Esophagus (tissue), 2 donors: ENCODE measurements at regions not wholly inside any gene's neighbourhood (a gene's known extent, or its start where the extent isn't known, plus 50 kb on each side); places are given as distances from the start of the nearest gene placed in this dataset.

Experiments used
- H3K27ac ChIP-seq, 2 donors: one replicate each; pipeline ENCODE4 v1.5.1; 2013; ENCODE audit warnings: low read depth in 2 of 2, mild to moderate bottlenecking in 2 of 2, inconsistent platforms in 1 of 2, low read length in 1 of 2, moderate library complexity in 1 of 2
- H3K27me3 ChIP-seq, 2 donors: one replicate each; pipeline ENCODE4 v1.6.1; 2013; ENCODE audit warnings: low read length in 2 of 2, control low read depth in 1 of 2, mild to moderate bottlenecking in 1 of 2; ENCODE audit not compliant: insufficient read depth in 2 of 2, control insufficient read depth in 1 of 2
- H3K36me3 ChIP-seq, 2 donors: one replicate each; pipeline ENCODE4 v1.6.1; 2013; ENCODE audit warnings: low read length in 1 of 2; ENCODE audit not compliant: control insufficient read depth in 2 of 2, insufficient read depth in 2 of 2
- H3K4me1 ChIP-seq, 2 donors: one replicate each; pipeline ENCODE4 v1.6.1; 2013; ENCODE audit warnings: low read length in 1 of 2; ENCODE audit not compliant: control insufficient read depth in 2 of 2, insufficient read depth in 2 of 2
- H3K4me3 ChIP-seq, 2 donors: one replicate each; pipeline ENCODE4 v1.5.1; 2013; ENCODE audit warnings: low read length in 2 of 2, mild to moderate bottlenecking in 2 of 2, low read depth in 1 of 2, moderate library complexity in 1 of 2
- H3K9me3 ChIP-seq, 2 donors: one replicate each; pipeline ENCODE4 v1.6.1; 2013; ENCODE audit warnings: mild to moderate bottlenecking in 2 of 2, low read depth in 1 of 2, low read length in 1 of 2, moderate library complexity in 1 of 2; ENCODE audit not compliant: control insufficient read depth in 2 of 2, insufficient read depth in 1 of 2
- WGBS, 2 donors: extraction: QIAGEN DNeasy Blood & Tissue Kit; methylation state at CpG; one replicate each; pipeline ENCODE4 v1.1.7; 2013; 5-methylcytosine and 5-hydroxymethylcytosine counted together
- donor health status: healthy with polysubstance abuse.
- donor health status: Bipolar disorder and iron deficiency.

DNA sequence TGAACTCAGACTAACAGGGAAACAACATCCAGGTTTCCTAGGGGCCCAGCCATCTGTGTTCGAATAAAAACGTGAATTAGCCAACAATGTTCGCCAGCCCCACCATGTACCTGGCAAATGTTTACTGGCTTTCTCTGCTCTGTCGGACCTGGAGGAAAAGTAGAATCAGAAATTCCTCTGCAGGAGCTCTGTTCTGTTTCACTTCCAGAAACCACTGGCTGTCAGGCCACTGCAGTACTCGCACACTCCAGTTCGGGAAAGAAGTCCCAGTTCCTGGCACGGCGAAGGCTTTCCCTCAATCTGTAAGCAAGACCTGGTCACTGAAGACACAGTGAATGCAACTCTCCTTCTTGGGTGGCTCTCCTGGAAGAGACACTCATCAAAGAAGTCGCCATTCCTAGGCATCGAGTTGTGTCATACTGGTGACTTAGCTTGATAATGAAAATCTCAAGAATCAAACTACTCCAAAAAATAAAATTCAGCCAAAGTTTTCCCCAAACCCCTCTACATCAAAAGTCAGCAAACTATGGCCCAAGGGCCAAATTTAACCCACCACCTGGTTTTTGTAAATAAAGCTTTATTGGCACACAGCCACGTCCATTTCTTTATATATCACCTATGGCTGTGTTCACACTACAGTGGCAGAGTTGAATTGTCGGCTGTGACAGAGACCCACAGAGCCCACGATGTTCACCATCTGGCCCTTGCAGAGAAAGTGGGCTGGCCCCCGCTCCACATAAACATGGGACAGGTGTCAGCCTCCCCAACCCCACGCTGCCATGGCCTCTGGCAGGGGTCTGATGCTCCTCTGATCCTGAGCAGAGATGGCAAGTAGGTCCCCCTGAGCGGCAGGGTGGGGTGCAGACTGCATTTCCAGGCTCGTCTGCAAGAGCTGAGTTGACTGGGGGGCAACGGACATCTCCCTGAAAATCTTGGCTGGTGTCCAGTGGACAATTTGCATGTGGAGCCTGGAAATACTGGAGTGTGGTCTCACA is 189.2 kb upstream of the DIO3 start:
- Histone ChIP-seq H3K27me3 (no peaks in the 10 kb centered on the region), H3K27ac (no peak overlapping the region), H3K9me3 (no peaks in the 10 kb centered on the region), H3K4me3 (no peak overlapping the region), H3K4me1 (no peaks in the 10 kb centered on the region), H3K36me3 (no peaks in the 10 kb centered on the region)
- WGBS, 2 donors: 81% methylated on average over 18 of the region's 18 CpGs

DNA sequence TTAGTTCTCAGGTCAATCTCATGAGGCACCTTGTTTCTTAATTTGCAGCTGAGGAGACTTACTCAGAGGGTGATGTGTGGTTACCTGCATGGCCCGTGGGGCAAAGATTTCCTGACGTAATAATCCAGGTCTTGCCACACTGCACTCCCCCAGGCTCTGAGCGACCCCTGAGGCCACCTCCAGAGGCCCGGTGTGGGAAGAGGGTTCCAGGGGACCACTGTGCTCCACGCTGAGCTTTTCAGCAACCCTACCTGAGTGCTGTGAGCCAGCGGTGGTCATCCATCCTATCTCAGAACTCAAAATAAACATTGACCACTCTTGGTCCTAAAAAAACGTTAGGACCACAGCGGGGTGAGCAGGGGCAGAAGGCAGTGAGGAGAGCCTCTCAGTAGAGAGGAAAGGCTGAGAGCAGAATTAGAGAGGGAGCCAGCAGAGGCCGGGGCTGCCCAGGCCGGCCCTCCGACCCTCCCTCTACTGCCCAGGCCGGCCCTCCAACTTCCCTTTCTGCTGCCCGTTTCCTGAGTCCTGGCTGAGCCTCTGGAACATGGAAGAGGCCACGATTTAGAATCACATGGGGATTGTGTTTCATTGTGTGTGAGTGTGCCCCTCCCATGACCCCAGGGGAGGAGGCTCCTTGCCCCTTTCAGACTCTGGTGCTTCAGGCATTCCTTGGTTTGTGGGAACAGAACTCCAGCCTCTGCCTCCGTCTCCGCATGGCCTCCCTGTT is 188.2 kb upstream of the DIO3 start:
- H3K36me3 ChIP-seq: no peaks in the 10 kb centered on the region
- no peak overlapping the region for H3K4me3 ChIP-seq
- H3K27ac ChIP-seq: no peak overlapping the region
- no peaks in the 10 kb centered on the region for H3K27me3 ChIP-seq
- H3K9me3 ChIP-seq: no peaks in the 10 kb centered on the region
- H3K4me1 ChIP-seq: no peaks in the 10 kb centered on the region
- WGBS, 2 donors: 69 to 71% methylated on average over 16 of the region's 16 CpGs

DNA sequence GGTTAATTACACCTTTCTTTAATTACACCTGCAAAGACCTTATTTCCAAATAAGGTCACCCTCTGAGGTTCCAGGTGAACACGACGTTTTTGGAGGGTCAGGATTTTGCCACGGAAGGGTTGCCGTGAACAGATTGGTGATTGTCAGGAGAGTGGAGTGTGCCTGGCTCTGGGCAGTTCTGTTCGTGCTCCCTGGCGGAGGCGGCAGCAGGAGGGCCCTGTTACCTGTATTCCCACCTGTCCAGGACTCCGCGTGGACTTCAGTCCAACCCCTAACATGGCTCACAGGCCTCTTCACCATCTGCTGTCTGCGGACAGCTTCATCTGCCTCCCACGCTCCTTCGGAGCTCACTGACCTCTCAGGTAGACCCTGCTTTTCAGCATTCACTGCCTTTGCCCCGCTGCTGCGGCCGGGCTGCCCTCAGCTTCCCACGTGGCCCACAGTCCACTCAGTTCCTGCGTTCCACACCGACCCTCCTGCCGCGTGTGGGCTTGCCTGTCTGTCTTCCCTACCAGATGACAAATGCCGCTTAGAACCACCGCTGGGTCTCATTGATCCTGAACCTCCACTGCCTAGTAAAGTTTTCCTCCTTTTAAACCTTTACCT is 187.5 kb upstream of the DIO3 start:
- no peak overlapping the region for H3K27ac ChIP-seq
- no peaks in the 10 kb centered on the region for H3K36me3 ChIP-seq
- H3K4me1 ChIP-seq: no peaks in the 10 kb centered on the region
- no peak overlapping the region for H3K4me3 ChIP-seq
- H3K9me3 ChIP-seq: no peaks in the 10 kb centered on the region
- H3K27me3 ChIP-seq: no peaks in the 10 kb centered on the region
- WGBS, 2 donors: 89 to 91% methylated on average over 22 of the region's 22 CpGs

DNA sequence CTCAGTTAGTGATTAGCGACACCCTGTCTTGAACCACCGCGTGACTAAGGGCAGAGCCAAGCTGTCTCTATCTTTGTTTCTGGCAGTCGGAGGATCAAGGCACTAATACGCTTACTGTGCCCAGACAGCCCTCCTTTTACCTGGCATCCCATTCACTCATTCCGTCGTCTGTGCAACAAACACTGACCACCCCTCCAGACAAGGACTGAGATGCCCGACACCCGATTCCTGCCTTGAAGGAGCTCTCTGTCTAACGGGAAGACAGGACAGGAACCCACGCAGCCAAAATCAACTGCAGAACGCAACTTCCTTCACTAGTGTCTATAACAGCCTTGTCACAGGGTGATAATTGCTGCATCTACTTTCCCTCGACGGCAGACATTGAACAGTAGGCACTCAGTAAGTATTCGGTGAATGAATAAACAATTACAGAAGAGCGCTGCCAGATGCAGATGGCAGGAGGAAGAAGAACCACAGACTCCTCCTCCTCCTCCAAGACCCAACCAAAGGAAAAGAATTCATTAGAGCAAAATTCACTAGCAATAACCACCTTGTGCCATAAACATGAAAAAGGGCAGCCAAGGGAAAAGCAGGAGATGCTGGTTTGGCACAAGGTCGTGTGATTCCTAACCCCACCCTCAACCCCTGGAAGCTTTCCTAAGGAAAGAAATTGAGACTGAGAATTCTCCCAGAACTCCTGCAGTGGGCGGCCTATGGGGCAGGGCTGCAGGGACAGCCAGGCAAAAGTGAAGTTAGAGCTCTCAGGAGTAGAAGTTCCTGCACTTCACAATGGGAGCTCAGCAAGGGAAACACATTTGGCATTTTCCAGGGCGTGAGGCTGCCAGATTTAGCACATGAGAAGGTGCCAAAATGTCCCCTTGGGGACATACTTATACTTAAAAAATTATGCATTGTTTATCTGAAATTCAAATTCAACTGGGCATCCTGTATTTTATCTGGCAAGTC is 186.6 kb upstream of the DIO3 start:
- no peaks in the 10 kb centered on the region for H3K36me3 ChIP-seq
- H3K9me3 ChIP-seq: no peaks in the 10 kb centered on the region
- no peak overlapping the region for H3K4me3 ChIP-seq
- WGBS, 2 donors: 74 to 75% methylated on average over 19 of the region's 19 CpGs
- H3K4me1 ChIP-seq: no peaks in the 10 kb centered on the region
- H3K27ac ChIP-seq: no peak overlapping the region
- no peaks in the 10 kb centered on the region for H3K27me3 ChIP-seq

DNA sequence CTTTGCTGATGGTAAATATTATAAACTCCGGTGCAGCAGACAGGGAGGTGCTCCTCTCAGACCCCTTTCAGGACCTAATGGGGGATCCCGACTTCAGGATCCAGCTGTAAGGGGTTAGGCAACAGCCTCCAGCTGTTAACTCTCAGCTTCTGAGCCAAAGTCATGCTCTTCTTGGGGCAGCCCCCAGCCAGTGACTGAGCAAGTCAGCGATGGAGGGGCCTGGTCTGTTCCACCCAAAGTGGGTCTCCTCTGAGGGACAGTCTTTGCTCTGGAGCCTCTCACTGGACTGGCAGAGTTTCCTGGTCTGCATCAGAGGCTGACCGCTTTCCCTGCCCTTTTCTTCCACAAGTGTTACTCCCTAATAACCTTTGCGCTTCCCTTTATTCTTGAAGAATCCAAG is 184.2 kb upstream of the DIO3 start:
- H3K36me3 ChIP-seq: no peaks in the 10 kb centered on the region
- WGBS, 2 donors: 66% methylated on average over 5 of the region's 5 CpGs
- H3K4me1 ChIP-seq: no peaks in the 10 kb centered on the region
- H3K27me3 ChIP-seq: no peaks in the 10 kb centered on the region
- no peak overlapping the region for H3K4me3 ChIP-seq
- H3K27ac ChIP-seq: no peak overlapping the region
- H3K9me3 ChIP-seq: no peaks in the 10 kb centered on the region

DNA sequence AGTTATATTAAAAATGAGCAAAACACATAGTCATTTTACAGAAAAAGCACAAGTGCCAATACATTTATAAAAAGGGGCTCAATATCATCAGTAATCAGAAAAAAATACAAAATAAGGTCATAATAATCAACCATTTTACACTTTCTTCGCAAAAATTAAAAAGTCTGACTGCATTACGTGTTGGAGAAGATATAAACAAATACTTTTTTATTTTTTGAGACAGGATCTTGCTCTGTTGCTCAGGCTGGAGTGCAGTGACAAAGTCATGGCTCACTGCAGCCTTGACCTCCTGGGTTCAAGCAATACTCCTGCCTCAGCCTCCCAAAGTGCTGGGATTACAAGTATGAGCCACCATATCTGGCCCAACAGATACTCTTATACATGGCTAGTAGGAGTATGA is 181.5 kb upstream of the DIO3 start:
- H3K9me3 ChIP-seq: no peaks in the 10 kb centered on the region
- no peaks in the 10 kb centered on the region for H3K4me1 ChIP-seq
- no peak overlapping the region for H3K4me3 ChIP-seq
- no peaks in the 10 kb centered on the region for H3K36me3 ChIP-seq
- H3K27me3 ChIP-seq: no peaks in the 10 kb centered on the region
- H3K27ac ChIP-seq: no peak overlapping the region
- WGBS, 2 donors: 50 to 85% methylated on average over 2 of the region's 2 CpGs

DNA sequence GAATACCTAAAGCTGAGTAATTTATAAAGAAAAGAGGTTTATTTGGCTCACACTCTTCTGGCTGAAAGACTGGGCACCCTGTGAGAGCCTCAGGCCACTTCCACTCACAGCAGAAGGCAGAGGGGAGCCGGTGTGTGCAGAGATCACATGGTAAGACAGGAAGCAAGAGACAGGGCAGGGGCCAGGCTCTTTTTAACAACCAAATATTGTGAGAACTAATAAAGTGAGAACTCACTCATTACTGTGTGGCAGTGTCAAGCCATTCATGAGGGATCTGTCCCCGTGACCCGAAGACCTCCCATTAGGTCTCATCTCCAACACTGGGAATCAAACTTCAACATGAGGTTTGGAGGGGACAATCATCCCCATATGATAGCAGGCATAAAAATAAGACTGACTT is 180.8 kb upstream of the DIO3 start:
- no peaks in the 10 kb centered on the region for H3K27me3 ChIP-seq
- H3K9me3 ChIP-seq: no peaks in the 10 kb centered on the region
- no peaks in the 10 kb centered on the region for H3K36me3 ChIP-seq
- no peak overlapping the region for H3K4me3 ChIP-seq
- no peaks in the 10 kb centered on the region for H3K4me1 ChIP-seq
- H3K27ac ChIP-seq: no peak overlapping the region
- 78 to 85% methylated on average over 3 of the region's 3 CpGs for WGBS, 2 donors

DNA sequence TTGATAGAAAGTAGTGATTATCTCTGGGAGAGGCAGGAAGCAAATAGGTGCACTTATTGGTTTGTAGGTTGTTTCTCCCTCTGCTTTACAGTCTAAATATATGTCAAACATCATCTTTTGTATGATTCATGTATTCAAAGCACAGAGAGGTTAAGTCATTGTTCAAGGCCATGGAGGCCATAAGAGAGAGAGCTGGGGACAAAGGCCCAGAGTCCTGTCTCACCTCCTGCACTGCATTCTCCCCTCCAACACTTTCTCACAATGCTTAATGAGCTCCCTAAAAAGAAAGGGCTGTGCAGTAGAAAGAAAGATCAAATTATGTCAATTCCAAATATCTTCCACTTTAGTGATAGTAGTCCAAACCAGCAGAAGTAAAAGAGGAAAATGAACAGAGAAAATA is 180.4 kb upstream of the DIO3 start:
- Histone ChIP-seq H3K4me1 (no peaks in the 10 kb centered on the region), H3K4me3 (no peak overlapping the region), H3K36me3 (no peaks in the 10 kb centered on the region), H3K9me3 (no peaks in the 10 kb centered on the region), H3K27ac (no peak overlapping the region), H3K27me3 (no peaks in the 10 kb centered on the region)
